ENCODE measurements at regions not wholly inside any gene's neighbourhood (a gene's known extent, or its start where the extent isn't known, plus 50 kb on each side); places are given as distances from the start of the nearest gene placed in this dataset.

DNA sequence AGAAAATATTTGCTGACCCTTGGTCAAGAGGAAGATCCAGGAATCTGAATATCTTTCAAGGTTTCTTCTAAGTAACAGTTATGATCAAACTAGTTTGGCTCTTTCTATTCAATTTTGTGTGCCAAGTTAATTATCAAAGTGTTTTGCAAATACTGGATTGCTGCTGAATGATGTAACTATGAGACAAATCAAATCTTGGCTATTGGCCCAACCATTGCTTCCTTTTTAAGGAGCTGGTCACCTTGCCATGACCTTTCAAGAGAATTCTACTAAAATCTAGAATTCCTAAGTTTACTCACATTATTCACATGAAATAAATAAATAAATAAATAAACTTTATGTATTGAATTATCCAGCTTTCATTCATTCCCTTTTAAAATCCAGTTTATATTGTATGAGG is 371.8 kb downstream of the SLITRK6 start:
- Mint-ChIP-seq H3K27me3 (ENCODE audit: insufficient read depth, low read depth, poor library complexity) (peaks cover 2% of the 10 kb centered on the region), H3K4me3 (no peak overlapping the region), H3K36me3 (ENCODE audit: low read depth) (no peaks in the 10 kb centered on the region), H3K27ac (no peak overlapping the region), H3K4me1 (no peaks in the 10 kb centered on the region), H3K9me3 (0 out of 3 replicates have a peak, but pooled peaks cover 2% of the 10 kb centered on the region)
- H3K4me3 ChIP-seq, result no peak overlapping the region
- H3K36me3 ChIP-seq (ENCODE audit: insufficient read depth), result no peaks in the 10 kb centered on the region
- TF ChIP-seq EZH2phosphoT487 (IDR thresholded peaks at IDR 0.05; ENCODE audit: unreplicated experiment) (no peak), NANOG (IDR thresholded peaks at IDR 0.05; ENCODE audit: borderline replicate concordance) (no peak), CREB1 (CRISPR knock-in tag; IDR thresholded peaks at IDR 0.05; ENCODE audit: low read depth) (no peak), ZNF331 (CRISPR knock-in tag; IDR thresholded peaks at IDR 0.05; ENCODE audit: low read depth) (no peak), POLR2AphosphoS5 (IDR thresholded peaks at IDR 0.05; ENCODE audit: low read depth) (no peak), EZH2 (IDR thresholded peaks at IDR 0.05; ENCODE audit: low read depth, unreplicated experiment) (no peak), JUNB (IDR thresholded peaks at IDR 0.05; ENCODE audit: unreplicated experiment) (no peak), ZNF114 (CRISPR knock-in tag; IDR thresholded peaks at IDR 0.05) (no peak), STAT1 (IDR thresholded peaks at IDR 0.05; ENCODE audit: unreplicated experiment) (no peak)
- TF ChIP-seq, protein P1, sequence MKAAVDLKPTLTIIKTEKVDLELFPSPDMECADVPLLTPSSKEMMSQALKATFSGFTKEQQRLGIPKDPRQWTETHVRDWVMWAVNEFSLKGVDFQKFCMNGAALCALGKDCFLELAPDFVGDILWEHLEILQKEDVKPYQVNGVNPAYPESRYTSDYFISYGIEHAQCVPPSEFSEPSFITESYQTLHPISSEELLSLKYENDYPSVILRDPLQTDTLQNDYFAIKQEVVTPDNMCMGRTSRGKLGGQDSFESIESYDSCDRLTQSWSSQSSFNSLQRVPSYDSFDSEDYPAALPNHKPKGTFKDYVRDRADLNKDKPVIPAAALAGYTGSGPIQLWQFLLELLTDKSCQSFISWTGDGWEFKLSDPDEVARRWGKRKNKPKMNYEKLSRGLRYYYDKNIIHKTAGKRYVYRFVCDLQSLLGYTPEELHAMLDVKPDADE (IDR thresholded peaks at IDR 0.05), result no peak
- TF ChIP-seq, protein P2, sequence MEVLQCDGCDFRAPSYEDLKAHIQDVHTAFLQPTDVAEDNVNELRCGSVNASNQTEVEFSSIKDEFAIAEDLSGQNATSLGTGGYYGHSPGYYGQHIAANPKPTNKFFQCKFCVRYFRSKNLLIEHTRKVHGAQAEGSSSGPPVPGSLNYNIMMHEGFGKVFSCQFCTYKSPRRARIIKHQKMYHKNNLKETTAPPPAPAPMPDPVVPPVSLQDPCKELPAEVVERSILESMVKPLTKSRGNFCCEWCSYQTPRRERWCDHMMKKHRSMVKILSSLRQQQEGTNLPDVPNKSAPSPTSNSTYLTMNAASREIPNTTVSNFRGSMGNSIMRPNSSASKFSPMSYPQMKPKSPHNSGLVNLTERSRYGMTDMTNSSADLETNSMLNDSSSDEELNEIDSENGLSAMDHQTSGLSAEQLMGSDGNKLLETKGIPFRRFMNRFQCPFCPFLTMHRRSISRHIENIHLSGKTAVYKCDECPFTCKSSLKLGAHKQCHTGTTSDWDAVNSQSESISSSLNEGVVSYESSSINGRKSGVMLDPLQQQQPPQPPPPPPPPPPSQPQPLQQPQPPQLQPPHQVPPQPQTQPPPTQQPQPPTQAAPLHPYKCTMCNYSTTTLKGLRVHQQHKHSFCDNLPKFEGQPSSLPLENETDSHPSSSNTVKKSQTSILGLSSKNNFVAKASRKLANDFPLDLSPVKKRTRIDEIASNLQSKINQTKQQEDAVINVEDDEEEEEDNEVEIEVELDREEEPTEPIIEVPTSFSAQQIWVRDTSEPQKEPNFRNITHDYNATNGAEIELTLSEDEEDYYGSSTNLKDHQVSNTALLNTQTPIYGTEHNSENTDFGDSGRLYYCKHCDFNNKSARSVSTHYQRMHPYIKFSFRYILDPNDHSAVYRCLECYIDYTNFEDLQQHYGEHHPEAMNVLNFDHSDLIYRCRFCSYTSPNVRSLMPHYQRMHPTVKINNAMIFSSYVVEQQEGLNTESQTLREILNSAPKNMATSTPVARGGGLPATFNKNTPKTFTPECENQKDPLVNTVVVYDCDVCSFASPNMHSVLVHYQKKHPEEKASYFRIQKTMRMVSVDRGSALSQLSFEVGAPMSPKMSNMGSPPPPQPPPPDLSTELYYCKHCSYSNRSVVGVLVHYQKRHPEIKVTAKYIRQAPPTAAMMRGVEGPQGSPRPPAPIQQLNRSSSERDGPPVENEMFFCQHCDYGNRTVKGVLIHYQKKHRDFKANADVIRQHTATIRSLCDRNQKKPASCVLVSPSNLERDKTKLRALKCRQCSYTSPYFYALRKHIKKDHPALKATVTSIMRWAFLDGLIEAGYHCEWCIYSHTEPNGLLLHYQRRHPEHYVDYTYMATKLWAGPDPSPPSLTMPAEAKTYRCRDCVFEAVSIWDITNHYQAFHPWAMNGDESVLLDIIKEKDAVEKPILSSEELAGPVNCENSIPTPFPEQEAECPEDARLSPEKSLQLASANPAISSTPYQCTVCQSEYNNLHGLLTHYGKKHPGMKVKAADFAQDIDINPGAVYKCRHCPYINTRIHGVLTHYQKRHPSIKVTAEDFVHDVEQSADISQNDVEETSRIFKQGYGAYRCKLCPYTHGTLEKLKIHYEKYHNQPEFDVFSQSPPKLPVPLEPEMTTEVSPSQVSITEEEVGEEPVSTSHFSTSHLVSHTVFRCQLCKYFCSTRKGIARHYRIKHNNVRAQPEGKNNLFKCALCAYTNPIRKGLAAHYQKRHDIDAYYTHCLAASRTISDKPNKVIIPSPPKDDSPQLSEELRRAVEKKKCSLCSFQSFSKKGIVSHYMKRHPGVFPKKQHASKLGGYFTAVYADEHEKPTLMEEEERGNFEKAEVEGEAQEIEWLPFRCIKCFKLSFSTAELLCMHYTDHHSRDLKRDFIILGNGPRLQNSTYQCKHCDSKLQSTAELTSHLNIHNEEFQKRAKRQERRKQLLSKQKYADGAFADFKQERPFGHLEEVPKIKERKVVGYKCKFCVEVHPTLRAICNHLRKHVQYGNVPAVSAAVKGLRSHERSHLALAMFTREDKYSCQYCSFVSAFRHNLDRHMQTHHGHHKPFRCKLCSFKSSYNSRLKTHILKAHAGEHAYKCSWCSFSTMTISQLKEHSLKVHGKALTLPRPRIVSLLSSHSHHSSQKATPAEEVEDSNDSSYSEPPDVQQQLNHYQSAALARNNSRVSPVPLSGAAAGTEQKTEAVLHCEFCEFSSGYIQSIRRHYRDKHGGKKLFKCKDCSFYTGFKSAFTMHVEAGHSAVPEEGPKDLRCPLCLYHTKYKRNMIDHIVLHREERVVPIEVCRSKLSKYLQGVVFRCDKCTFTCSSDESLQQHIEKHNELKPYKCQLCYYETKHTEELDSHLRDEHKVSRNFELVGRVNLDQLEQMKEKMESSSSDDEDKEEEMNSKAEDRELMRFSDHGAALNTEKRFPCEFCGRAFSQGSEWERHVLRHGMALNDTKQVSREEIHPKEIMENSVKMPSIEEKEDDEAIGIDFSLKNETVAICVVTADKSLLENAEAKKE (CRISPR knock-in tag; IDR thresholded peaks at IDR 0.05), result no peak
- TF ChIP-seq, protein P3, sequence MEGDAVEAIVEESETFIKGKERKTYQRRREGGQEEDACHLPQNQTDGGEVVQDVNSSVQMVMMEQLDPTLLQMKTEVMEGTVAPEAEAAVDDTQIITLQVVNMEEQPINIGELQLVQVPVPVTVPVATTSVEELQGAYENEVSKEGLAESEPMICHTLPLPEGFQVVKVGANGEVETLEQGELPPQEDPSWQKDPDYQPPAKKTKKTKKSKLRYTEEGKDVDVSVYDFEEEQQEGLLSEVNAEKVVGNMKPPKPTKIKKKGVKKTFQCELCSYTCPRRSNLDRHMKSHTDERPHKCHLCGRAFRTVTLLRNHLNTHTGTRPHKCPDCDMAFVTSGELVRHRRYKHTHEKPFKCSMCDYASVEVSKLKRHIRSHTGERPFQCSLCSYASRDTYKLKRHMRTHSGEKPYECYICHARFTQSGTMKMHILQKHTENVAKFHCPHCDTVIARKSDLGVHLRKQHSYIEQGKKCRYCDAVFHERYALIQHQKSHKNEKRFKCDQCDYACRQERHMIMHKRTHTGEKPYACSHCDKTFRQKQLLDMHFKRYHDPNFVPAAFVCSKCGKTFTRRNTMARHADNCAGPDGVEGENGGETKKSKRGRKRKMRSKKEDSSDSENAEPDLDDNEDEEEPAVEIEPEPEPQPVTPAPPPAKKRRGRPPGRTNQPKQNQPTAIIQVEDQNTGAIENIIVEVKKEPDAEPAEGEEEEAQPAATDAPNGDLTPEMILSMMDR (conservative IDR thresholded peaks at IDR 0.05; ENCODE audit: low read depth in 2 of 2), result no peak
- TF ChIP-seq, protein P4, sequence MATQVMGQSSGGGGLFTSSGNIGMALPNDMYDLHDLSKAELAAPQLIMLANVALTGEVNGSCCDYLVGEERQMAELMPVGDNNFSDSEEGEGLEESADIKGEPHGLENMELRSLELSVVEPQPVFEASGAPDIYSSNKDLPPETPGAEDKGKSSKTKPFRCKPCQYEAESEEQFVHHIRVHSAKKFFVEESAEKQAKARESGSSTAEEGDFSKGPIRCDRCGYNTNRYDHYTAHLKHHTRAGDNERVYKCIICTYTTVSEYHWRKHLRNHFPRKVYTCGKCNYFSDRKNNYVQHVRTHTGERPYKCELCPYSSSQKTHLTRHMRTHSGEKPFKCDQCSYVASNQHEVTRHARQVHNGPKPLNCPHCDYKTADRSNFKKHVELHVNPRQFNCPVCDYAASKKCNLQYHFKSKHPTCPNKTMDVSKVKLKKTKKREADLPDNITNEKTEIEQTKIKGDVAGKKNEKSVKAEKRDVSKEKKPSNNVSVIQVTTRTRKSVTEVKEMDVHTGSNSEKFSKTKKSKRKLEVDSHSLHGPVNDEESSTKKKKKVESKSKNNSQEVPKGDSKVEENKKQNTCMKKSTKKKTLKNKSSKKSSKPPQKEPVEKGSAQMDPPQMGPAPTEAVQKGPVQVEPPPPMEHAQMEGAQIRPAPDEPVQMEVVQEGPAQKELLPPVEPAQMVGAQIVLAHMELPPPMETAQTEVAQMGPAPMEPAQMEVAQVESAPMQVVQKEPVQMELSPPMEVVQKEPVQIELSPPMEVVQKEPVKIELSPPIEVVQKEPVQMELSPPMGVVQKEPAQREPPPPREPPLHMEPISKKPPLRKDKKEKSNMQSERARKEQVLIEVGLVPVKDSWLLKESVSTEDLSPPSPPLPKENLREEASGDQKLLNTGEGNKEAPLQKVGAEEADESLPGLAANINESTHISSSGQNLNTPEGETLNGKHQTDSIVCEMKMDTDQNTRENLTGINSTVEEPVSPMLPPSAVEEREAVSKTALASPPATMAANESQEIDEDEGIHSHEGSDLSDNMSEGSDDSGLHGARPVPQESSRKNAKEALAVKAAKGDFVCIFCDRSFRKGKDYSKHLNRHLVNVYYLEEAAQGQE (IDR thresholded peaks at IDR 0.05; ENCODE audit: unreplicated experiment), result no peak
- ATAC-seq (no peak), DNase-seq (ENCODE audit: low spot score) (no peak)
- H3F3A ChIP-seq (replicated peaks; ENCODE audit: low read depth), result no peaks in the 10 kb centered on the region
- no peaks in the 10 kb centered on the region for H3K9me2 ChIP-seq (ENCODE audit: insufficient read depth)
- H3K79me2 ChIP-seq (replicated peaks; ENCODE audit: insufficient read depth), result no peaks in the 10 kb centered on the region
- H3K27ac ChIP-seq (ENCODE audit: low read depth), result no peak overlapping the region
- H4K20me1 ChIP-seq (replicated peaks; ENCODE audit: insufficient read depth), result no peaks in the 10 kb centered on the region
- no peaks in the 10 kb centered on the region for H3K27me3 ChIP-seq (ENCODE audit: insufficient read depth)
- no peaks in the 10 kb centered on the region for H3K4me1 ChIP-seq (ENCODE audit: insufficient read depth)
- no peak overlapping the region for H3K4me2 ChIP-seq
- H2AFZ ChIP-seq, result no peak overlapping the region
